ENCODE measurements at regions not wholly inside any gene's neighbourhood (a gene's known extent, or its start where the extent isn't known, plus 50 kb on each side); places are given as distances from the start of the nearest gene placed in this dataset.

DNA sequence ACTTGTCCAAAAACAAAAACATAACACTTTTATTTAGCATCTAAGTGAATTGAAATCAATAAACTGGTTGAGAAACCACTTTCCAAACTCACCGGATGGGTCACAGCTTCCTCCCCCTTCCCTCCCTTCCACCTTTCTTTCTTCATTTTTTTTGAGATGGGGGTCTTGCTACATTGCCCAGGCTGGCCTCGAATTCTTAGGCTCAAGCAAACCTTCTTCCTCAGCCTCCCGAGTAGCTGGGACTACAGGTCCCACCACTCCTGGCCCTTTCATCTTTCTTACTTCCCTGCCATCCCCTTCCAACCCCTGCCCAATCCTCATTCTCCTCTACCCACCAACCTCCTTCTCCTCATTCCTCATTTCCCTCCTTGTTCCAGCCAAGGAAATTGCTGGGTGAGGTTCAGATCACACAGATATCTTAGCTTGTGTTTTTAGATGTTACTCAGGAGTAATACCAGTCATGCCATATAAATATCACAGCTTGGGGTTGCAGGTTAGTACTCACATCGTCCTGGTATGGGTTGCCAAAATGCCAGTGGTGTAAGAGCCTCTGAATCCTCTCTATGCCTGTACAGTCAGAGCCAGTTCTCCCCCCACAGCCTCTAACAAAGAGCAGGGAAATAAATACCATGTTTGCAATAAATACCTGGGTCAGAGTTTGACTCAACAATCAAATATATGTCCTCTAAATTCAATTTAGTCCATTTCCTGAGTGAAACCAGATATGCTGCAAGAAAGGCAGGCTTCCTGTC is 132.7 kb upstream of the NDUFV2 start:
- WGBS, result 64% methylated on average over 4 of the region's 4 CpGs
- Histone ChIP-seq H3K9ac (ENCODE audit: low read depth in 1 of 2, low read length in 2 of 2) (no peak overlapping the region), H3K4me1 (ENCODE audit: control insufficient read depth in 4 of 4, insufficient read depth in 4 of 4, low read length in 3 of 4) (no peaks in the 10 kb centered on the region), H3K4me3 (ENCODE audit: low read depth in 1 of 3, low read length in 3 of 3) (no peak overlapping the region), H3K9me3 (ENCODE audit: control insufficient read depth in 4 of 4, low read length in 3 of 4) (no peaks in the 10 kb centered on the region), H3K27me3 (ENCODE audit: control insufficient read depth in 4 of 4, insufficient read depth in 4 of 4, low read length in 3 of 4) (no peaks in the 10 kb centered on the region), H3K27ac (ENCODE audit: low read depth in 1 of 2, low read length in 2 of 2) (no peak overlapping the region), H3K36me3 (ENCODE audit: control insufficient read depth in 4 of 4, insufficient read depth in 3 of 4, low read depth in 1 of 4, low read length in 3 of 4) (no peaks in the 10 kb centered on the region)
- no peak for DNase-seq (ENCODE audit: low spot score)
- TF ChIP-seq EGR1 (IDR thresholded peaks at IDR 0.05; ENCODE audit: low read depth in 2 of 2), result no peak
- TF ChIP-seq YY1 (IDR thresholded peaks at IDR 0.05), result no peak
- no peak for TF ChIP-seq JUND (IDR thresholded peaks at IDR 0.05)
- TF ChIP-seq, protein P1, sequence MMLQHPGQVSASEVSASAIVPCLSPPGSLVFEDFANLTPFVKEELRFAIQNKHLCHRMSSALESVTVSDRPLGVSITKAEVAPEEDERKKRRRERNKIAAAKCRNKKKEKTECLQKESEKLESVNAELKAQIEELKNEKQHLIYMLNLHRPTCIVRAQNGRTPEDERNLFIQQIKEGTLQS (IDR thresholded peaks at IDR 0.05), result no peak
- TF ChIP-seq HNF4A (conservative IDR thresholded peaks at IDR 0.05), result no peak
- TF ChIP-seq NR2F2 (IDR thresholded peaks at IDR 0.05), result no peak
- TF ChIP-seq HNF4G (IDR thresholded peaks at IDR 0.05), result no peak
- no peak for TF ChIP-seq SP1 (IDR thresholded peaks at IDR 0.05)
- TF ChIP-seq RXRA (IDR thresholded peaks at IDR 0.05), result no peak
- TF ChIP-seq FOXA2 (IDR thresholded peaks at IDR 0.05), result no peak
- TF ChIP-seq RAD21 (IDR thresholded peaks at IDR 0.05), result no peak
- TF ChIP-seq TAF1 (conservative IDR thresholded peaks at IDR 0.05), result no peak
- TF ChIP-seq GABPA (IDR thresholded peaks at IDR 0.05 in 1 of 2, conservative IDR thresholded peaks at IDR 0.05 in 1 of 2), result no peak
- TF ChIP-seq, protein P2, sequence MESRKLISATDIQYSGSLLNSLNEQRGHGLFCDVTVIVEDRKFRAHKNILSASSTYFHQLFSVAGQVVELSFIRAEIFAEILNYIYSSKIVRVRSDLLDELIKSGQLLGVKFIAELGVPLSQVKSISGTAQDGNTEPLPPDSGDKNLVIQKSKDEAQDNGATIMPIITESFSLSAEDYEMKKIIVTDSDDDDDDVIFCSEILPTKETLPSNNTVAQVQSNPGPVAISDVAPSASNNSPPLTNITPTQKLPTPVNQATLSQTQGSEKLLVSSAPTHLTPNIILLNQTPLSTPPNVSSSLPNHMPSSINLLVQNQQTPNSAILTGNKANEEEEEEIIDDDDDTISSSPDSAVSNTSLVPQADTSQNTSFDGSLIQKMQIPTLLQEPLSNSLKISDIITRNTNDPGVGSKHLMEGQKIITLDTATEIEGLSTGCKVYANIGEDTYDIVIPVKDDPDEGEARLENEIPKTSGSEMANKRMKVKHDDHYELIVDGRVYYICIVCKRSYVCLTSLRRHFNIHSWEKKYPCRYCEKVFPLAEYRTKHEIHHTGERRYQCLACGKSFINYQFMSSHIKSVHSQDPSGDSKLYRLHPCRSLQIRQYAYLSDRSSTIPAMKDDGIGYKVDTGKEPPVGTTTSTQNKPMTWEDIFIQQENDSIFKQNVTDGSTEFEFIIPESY (IDR thresholded peaks at IDR 0.05), result no peak
- TF ChIP-seq FOXA1 (IDR thresholded peaks at IDR 0.05), result no peak
- TF ChIP-seq, protein P3, sequence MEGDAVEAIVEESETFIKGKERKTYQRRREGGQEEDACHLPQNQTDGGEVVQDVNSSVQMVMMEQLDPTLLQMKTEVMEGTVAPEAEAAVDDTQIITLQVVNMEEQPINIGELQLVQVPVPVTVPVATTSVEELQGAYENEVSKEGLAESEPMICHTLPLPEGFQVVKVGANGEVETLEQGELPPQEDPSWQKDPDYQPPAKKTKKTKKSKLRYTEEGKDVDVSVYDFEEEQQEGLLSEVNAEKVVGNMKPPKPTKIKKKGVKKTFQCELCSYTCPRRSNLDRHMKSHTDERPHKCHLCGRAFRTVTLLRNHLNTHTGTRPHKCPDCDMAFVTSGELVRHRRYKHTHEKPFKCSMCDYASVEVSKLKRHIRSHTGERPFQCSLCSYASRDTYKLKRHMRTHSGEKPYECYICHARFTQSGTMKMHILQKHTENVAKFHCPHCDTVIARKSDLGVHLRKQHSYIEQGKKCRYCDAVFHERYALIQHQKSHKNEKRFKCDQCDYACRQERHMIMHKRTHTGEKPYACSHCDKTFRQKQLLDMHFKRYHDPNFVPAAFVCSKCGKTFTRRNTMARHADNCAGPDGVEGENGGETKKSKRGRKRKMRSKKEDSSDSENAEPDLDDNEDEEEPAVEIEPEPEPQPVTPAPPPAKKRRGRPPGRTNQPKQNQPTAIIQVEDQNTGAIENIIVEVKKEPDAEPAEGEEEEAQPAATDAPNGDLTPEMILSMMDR (IDR thresholded peaks at IDR 0.05; ENCODE audit: low read depth, low read length, missing input control), result no peak

DNA sequence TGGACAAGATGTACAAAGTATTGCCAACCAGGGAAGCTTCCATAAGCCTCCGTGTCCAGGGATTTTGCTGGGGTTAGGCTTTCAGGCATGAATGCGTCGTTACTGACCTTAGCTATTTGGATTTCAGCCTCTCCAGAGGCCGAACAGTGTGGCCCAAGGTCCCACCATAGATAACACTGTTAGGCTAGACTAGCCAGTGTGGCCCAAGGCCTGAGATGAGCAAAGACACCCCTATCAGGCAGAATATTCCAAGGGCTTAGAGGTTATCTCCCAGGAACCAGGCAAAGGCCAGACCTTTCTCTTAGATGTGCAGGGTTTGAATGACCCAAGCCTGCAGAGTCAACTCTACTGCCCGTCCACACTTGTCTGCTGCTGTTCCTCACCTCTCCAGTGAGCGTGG is 131.7 kb upstream of the NDUFV2 start:
- Histone ChIP-seq H3K4me3 (ENCODE audit: low read depth in 1 of 3, low read length in 3 of 3) (no peak overlapping the region), H3K9me3 (ENCODE audit: control insufficient read depth in 4 of 4, low read length in 3 of 4) (no peaks in the 10 kb centered on the region), H3K9ac (ENCODE audit: low read depth in 1 of 2, low read length in 2 of 2) (no peak overlapping the region), H3K36me3 (ENCODE audit: control insufficient read depth in 4 of 4, insufficient read depth in 3 of 4, low read depth in 1 of 4, low read length in 3 of 4) (no peaks in the 10 kb centered on the region), H3K27ac (ENCODE audit: low read depth in 1 of 2, low read length in 2 of 2) (no peak overlapping the region), H3K4me1 (ENCODE audit: control insufficient read depth in 4 of 4, insufficient read depth in 4 of 4, low read length in 3 of 4) (no peaks in the 10 kb centered on the region), H3K27me3 (ENCODE audit: control insufficient read depth in 4 of 4, insufficient read depth in 4 of 4, low read length in 3 of 4) (no peaks in the 10 kb centered on the region)
- 98% methylated on average over 6 of the region's 6 CpGs for WGBS
- no peak for DNase-seq (ENCODE audit: low spot score)
- TF ChIP-seq SP1 (IDR thresholded peaks at IDR 0.05), result no peak
- no peak for TF ChIP-seq RAD21 (IDR thresholded peaks at IDR 0.05)
- TF ChIP-seq JUND (IDR thresholded peaks at IDR 0.05), result no peak
- TF ChIP-seq RXRA (IDR thresholded peaks at IDR 0.05), result no peak
- TF ChIP-seq GABPA (IDR thresholded peaks at IDR 0.05 in 1 of 2, conservative IDR thresholded peaks at IDR 0.05 in 1 of 2), result no peak
- TF ChIP-seq FOXA2 (IDR thresholded peaks at IDR 0.05), result no peak
